WERI-Rb-1 (cell line): ENCODE measurements at regions not wholly inside any gene's neighbourhood (a gene's known extent, or its start where the extent isn't known, plus 50 kb on each side); places are given as distances from the start of the nearest gene placed in this dataset.
A peak's percentile ranks its signal among the peaks of the same experiment; 100 is the strongest.
"Not testable (repeated sequence)": the region's sequence is repeated elsewhere in the genome, so short reads cannot be mapped to it uniquely, and the experiment has no call there.

ENCODE experiments used
- DNase-seq: peaks from one replicate; pipeline ENCODE4 v3.0.0-alpha.2; 2020
- H3K27ac ChIP-seq: fragments of 250-450 bp; sonication (Bioruptor Pico); 2 replicates; pipeline ENCODE4 v1.5.1; 2020; ENCODE audit warnings: mild to moderate bottlenecking, moderate library complexity
- H3K27me3 ChIP-seq: fragments of 250-450 bp; sonication (Bioruptor Pico); 2 replicates; pipeline ENCODE4 v1.5.1; 2021; ENCODE audit warnings: mild to moderate bottlenecking, low read depth, moderate library complexity; ENCODE audit not compliant: insufficient read depth, severe bottlenecking
- H3K36me3 ChIP-seq: fragments of 250-450 bp; sonication (Bioruptor Pico); 2 replicates; pipeline ENCODE4 v1.5.1; 2020; ENCODE audit warnings: mild to moderate bottlenecking, moderate library complexity
- H3K4me3 ChIP-seq: 2 replicates; pipeline ENCODE4 v1.5.1; 2011; ENCODE audit warnings: low read depth, mild to moderate bottlenecking, control low read depth, low read length
- H3K9me3 ChIP-seq: fragments of 250-450 bp; sonication (Bioruptor Pico); 2 replicates; pipeline ENCODE4 v1.5.1; 2021; ENCODE audit warnings: mild to moderate bottlenecking, moderate library complexity; ENCODE audit not compliant: severe bottlenecking
- CTCF ChIP-seq: IDR thresholded peaks from 2 replicates; pipeline ENCODE4 v1.5.1; 2011; ENCODE audit warnings: low read depth, mild to moderate bottlenecking, control low read depth, inconsistent platforms, low read length

- Histone ChIP-seq H3K9me3 (no peaks in the 10 kb centered on the region), H3K27ac (no peak overlapping the region), H3K36me3 (no peaks in the 10 kb centered on the region), H3K27me3 (no peaks in the 10 kb centered on the region), H3K4me3 (no peak overlapping the region)
- TF ChIP-seq CTCF = no peak
- no peak for DNase-seq
Observed at GRCh38 chr9:90073186-90073945, 468.6 kb downstream of the GADD45G start.

GRCh38 chr9:90074316-90074962 lies 469.6 kb downstream of the GADD45G start:
- Histone ChIP-seq H3K27me3 (no peaks in the 10 kb centered on the region), H3K9me3 (no peaks in the 10 kb centered on the region), H3K36me3 (no peaks in the 10 kb centered on the region), H3K27ac (no peak overlapping the region), H3K4me3 (no peak overlapping the region)
- DNase-seq = no peak
- no peak for TF ChIP-seq CTCF

GRCh38 chr9:90077598-90077997 lies 472.8 kb downstream of the GADD45G start:
- not testable (repeated sequence) for H3K36me3 ChIP-seq, H3K9me3 ChIP-seq, H3K27me3 ChIP-seq, H3K27ac ChIP-seq, DNase-seq, H3K4me3 ChIP-seq

GRCh38 chr9:90078988-90079421 lies 474.2 kb downstream of the GADD45G start:
- Histone ChIP-seq H3K27ac (no peak overlapping the region), H3K27me3 (no peaks in the 10 kb centered on the region), H3K36me3 (no peaks in the 10 kb centered on the region), H3K9me3 (peaks cover 4% of the 10 kb centered on the region), H3K4me3 (no peak overlapping the region)
- no peak for TF ChIP-seq CTCF
- DNase-seq = no peak

- H3K27me3 ChIP-seq = no peaks in the 10 kb centered on the region
- peaks cover 15% of the 10 kb centered on the region for H3K9me3 ChIP-seq
- H3K4me3 ChIP-seq = no peak overlapping the region
- peak overlapping the region; percentile 82 for H3K27ac ChIP-seq
- no peak for TF ChIP-seq CTCF
- no peaks in the 10 kb centered on the region for H3K36me3 ChIP-seq
- DNase-seq = peak; percentile 69
Observed at GRCh38 chr9:90085633-90086032, 480.8 kb downstream of the GADD45G start.

- peak overlapping the region; percentile 82 for H3K27ac ChIP-seq
- no peaks in the 10 kb centered on the region for H3K27me3 ChIP-seq
- no peaks in the 10 kb centered on the region for H3K36me3 ChIP-seq
- H3K4me3 ChIP-seq = no peak overlapping the region
- H3K9me3 ChIP-seq = peaks cover 15% of the 10 kb centered on the region
- no peak for TF ChIP-seq CTCF
- peak; percentile 45 for DNase-seq
Observed at GRCh38 chr9:90086101-90086511, 481.3 kb downstream of the GADD45G start.
